B cell (primary cell): ENCODE measurements at regions not wholly inside any gene's neighbourhood (a gene's known extent, or its start where the extent isn't known, plus 50 kb on each side); places are given as distances from the start of the nearest gene placed in this dataset.

Experiments used
- ATAC-seq: fragments of 200-7000 bp; cut with Tn5 transposase; one replicate; pipeline ENCODE4 v1.10.0; 2021; ENCODE audit warnings: low read depth, mild to moderate bottlenecking, moderate number of reproducible peaks, moderate library complexity
- CTCF ChIA-PET: fragments of 350-600 bp; sonication (Branson Sonifier 250); formaldehyde crosslinking; loops from one replicate; lab custom pipeline; 2021; ENCODE audit warnings: antibody characterized with exemption, inconsistent platforms; lab: Charles Lee
- POLR2A ChIA-PET: fragments of 350-600 bp; sonication (Branson Sonifier 250); formaldehyde crosslinking; loops from one replicate; lab custom pipeline; 2021; ENCODE audit warnings: antibody characterized with exemption; lab: Charles Lee
- DNase-seq: peaks from one replicate; pipeline ENCODE4 v3.0.0; 2013
- H2AFZ ChIP-seq: 2 replicates; pipeline ENCODE4 v1.6.1; 2012; ENCODE audit warnings: mild to moderate bottlenecking, low read depth, low read length; ENCODE audit not compliant: insufficient read depth, poor library complexity, severe bottlenecking
- H3K27ac ChIP-seq, 2 donors: 1 replicate in 1 of 2; 2 replicates in 1 of 2; pipeline ENCODE4 v1.5.1; 2012 to 2013; ENCODE audit warnings: low read length in 2 of 2, mild to moderate bottlenecking in 2 of 2, moderate library complexity in 1 of 2
- H3K27me3 ChIP-seq, 4 experiments: fragments of 200-600 bp in 1 of 4; sonication (generic) in 1 of 4; replicated peaks in 1 of 4; 1 replicate in 2 of 4; 2 replicates in 2 of 4; pipeline versions ENCODE4 v1.6.1 to v1.7.0; 2013 to 2016; ENCODE audit warnings: low read length in 3 of 4, mild to moderate bottlenecking in 2 of 4, mixed read lengths in 1 of 4, moderate library complexity in 1 of 4; ENCODE audit not compliant: insufficient read depth in 4 of 4, control insufficient read depth in 3 of 4; ENCODE audit errors: control extremely low read depth in 1 of 4
- H3K36me3 ChIP-seq, 2 experiments: replicated peaks in 1 of 2; 1 replicate in 1 of 2; 2 replicates in 1 of 2; pipeline versions ENCODE4 v1.6.1 to v1.7.1; 2013; ENCODE audit warnings: low read length in 1 of 2; ENCODE audit not compliant: insufficient read depth in 2 of 2, control insufficient read depth in 1 of 2; ENCODE audit errors: control extremely low read depth in 1 of 2, extremely low read depth in 1 of 2
- H3K4me1 ChIP-seq, 2 donors: fragments of 200-600 bp in 1 of 2; sonication (generic) in 1 of 2; 1 replicate in 1 of 2; 2 replicates in 1 of 2; pipeline versions ENCODE4 v1.5.1 to v1.6.1; 2013 to 2017; ENCODE audit warnings: low read length in 2 of 2; ENCODE audit not compliant: control insufficient read depth in 2 of 2, insufficient read depth in 2 of 2
- H3K4me2 ChIP-seq: replicated peaks from 2 replicates; pipeline ENCODE3; 2012; ENCODE audit warnings: mild to moderate bottlenecking, low read depth, low read length; ENCODE audit not compliant: poor library complexity, severe bottlenecking
- H3K4me3 ChIP-seq, 5 experiments: fragments of 200-600 bp in 1 of 5; sonication (generic) in 1 of 5; 1 replicate in 3 of 5; 2 replicates in 2 of 5; pipeline versions ENCODE4 v1.5.1 to v1.7.0; 2011 to 2016; ENCODE audit warnings: low read length in 4 of 5, mild to moderate bottlenecking in 4 of 5, low read depth in 2 of 5, control low read depth in 1 of 5, moderate library complexity in 1 of 5; ENCODE audit not compliant: insufficient read depth in 1 of 5; ENCODE audit errors: control extremely low read depth in 1 of 5, extremely low read depth in 1 of 5
- H3K79me2 ChIP-seq: fragments of 200-600 bp; sonication (generic); one replicate; pipeline ENCODE4 v1.6.0; 2016; ENCODE audit warnings: low read length; ENCODE audit not compliant: control insufficient read depth, insufficient read depth
- H3K9ac ChIP-seq: fragments of 200-600 bp; sonication (generic); 2 replicates; pipeline ENCODE4 v1.6.1; 2017; ENCODE audit warnings: mild to moderate bottlenecking, low read length, moderate library complexity
- H3K9me3 ChIP-seq, 3 donors: one replicate each; pipeline versions ENCODE4 v1.6.1 to v1.7.1; 2013; ENCODE audit warnings: low read length in 2 of 3; ENCODE audit not compliant: control insufficient read depth in 2 of 3, insufficient read depth in 1 of 3; ENCODE audit errors: control extremely low read depth in 1 of 3
- H4K20me1 ChIP-seq: 2 replicates; pipeline ENCODE4 v1.6.0; 2012; ENCODE audit warnings: mild to moderate bottlenecking, low read length; ENCODE audit not compliant: insufficient read depth, control insufficient read depth, poor library complexity, severe bottlenecking
- H3K27ac Mint-ChIP-seq: one replicate; pipeline ENCODE4 v1.8.0; 2021; ENCODE audit warnings: mixed read lengths
- H3K27me3 Mint-ChIP-seq: one replicate; pipeline ENCODE4 v1.8.0; 2021; ENCODE audit warnings: mixed read lengths
- H3K4me1 Mint-ChIP-seq: one replicate; pipeline ENCODE4 v1.8.0; 2021; ENCODE audit warnings: mixed read lengths
- H3K4me3 Mint-ChIP-seq: one replicate; pipeline ENCODE4 v1.8.0; 2021; ENCODE audit warnings: mixed read lengths
- H3K9me3 Mint-ChIP-seq: one replicate; pipeline ENCODE4 v1.8.0; 2022; ENCODE audit warnings: mixed read lengths; ENCODE audit not compliant: insufficient read depth
- CTCF ChIP-seq: fragments of 200-600 bp; IDR thresholded peaks from one replicate; pipeline ENCODE4 v1.8.0; 2022; ENCODE audit warnings: antibody characterized with exemption, mild to moderate bottlenecking
- EZH2 ChIP-seq: IDR thresholded peaks from 2 replicates; pipeline ENCODE4 v1.6.1; 2012; ENCODE audit warnings: borderline replicate concordance, low read depth, mild to moderate bottlenecking, moderate library complexity, low read length; ENCODE audit not compliant: insufficient read depth, poor library complexity, severe bottlenecking
- WGBS: methylation state at CpG from one replicate; pipeline ENCODE4 v1.1.5; 2013; ENCODE audit warnings: missing lambda C conversion rate; ENCODE audit not compliant: insufficient coverage; 5-methylcytosine and 5-hydroxymethylcytosine counted together
- intact Hi-C: fragments of 100-400 bp; cut with micrococcal nuclease; formaldehyde crosslinking; loops from one replicate; pipeline ENCODE4 v1.10.0; 2022

GRCh38 chr14:101313268-101313667 lies 248.0 kb upstream of the DIO3 start:
- H3K4me2 ChIP-seq = no peak overlapping the region
- no peak overlapping the region for H2AFZ ChIP-seq
- Mint-ChIP-seq H3K27ac (no peak overlapping the region), H3K4me3 (no peak overlapping the region), H3K9me3 (peaks cover 18% of the 10 kb centered on the region), H3K4me1 (no peaks in the 10 kb centered on the region), H3K27me3 (peaks cover 13% of the 10 kb centered on the region)
- no peak overlapping the region for H3K4me3 ChIP-seq
- no peaks in the 10 kb centered on the region for H3K79me2 ChIP-seq
- peaks cover 3 to 18% (median 8%) of the 10 kb centered on the region in 3 donors for H3K9me3 ChIP-seq
- H4K20me1 ChIP-seq = no peaks in the 10 kb centered on the region
- H3K27ac ChIP-seq = no peak overlapping the region
- H3K9ac ChIP-seq = no peak overlapping the region
- intact Hi-C loops = no loop called here
- no peaks in the 10 kb centered on the region for H3K36me3 ChIP-seq
- no peaks in the 10 kb centered on the region for H3K4me1 ChIP-seq
- WGBS = 57% methylated on average over 4 of the region's 6 CpGs
- no peak for ATAC-seq
- peaks cover 0 to 3% (median 0%) of the 10 kb centered on the region in 4 experiments for H3K27me3 ChIP-seq
- ChIA-PET CTCF (no interaction called here), POLR2A (no interaction called here)
- DNase-seq = no peak
- no peak for TF ChIP-seq CTCF
- no peak for TF ChIP-seq EZH2

- WGBS = 100% methylated on average over 2 of the region's 3 CpGs
Measured at GRCh38 chr14:101315802-101316296, 245.4 kb upstream of the DIO3 start.

More at GRCh38 chr14:101315802-101316296, 245.4 kb upstream of the DIO3 start:
- Histone ChIP-seq H3K9me3 (peaks cover 3 to 18% (median 8%) of the 10 kb centered on the region in 3 donors), H3K79me2 (no peaks in the 10 kb centered on the region), H3K9ac (no peak overlapping the region), H2AFZ (no peak overlapping the region), H3K4me1 (no peaks in the 10 kb centered on the region), H4K20me1 (no peaks in the 10 kb centered on the region), H3K4me2 (no peak overlapping the region), H3K36me3 (no peaks in the 10 kb centered on the region), H3K4me3 (no peak overlapping the region), H3K27ac (no peak overlapping the region), H3K27me3 (no peaks in the 10 kb centered on the region)
- Mint-ChIP-seq H3K27ac (no peak overlapping the region), H3K4me3 (no peak overlapping the region), H3K4me1 (no peaks in the 10 kb centered on the region), H3K9me3 (peaks cover 18% of the 10 kb centered on the region), H3K27me3 (peaks cover 5% of the 10 kb centered on the region)
- no peak for TF ChIP-seq EZH2
- no peak for TF ChIP-seq CTCF
- ChIA-PET POLR2A (no interaction called here), CTCF (no interaction called here)
- intact Hi-C loops = no loop called here
- ATAC-seq = no peak
- no peak for DNase-seq
